ENCODE measurements at regions not wholly inside any gene's neighbourhood (a gene's known extent, or its start where the extent isn't known, plus 50 kb on each side); places are given as distances from the start of the nearest gene placed in this dataset.

DNA sequence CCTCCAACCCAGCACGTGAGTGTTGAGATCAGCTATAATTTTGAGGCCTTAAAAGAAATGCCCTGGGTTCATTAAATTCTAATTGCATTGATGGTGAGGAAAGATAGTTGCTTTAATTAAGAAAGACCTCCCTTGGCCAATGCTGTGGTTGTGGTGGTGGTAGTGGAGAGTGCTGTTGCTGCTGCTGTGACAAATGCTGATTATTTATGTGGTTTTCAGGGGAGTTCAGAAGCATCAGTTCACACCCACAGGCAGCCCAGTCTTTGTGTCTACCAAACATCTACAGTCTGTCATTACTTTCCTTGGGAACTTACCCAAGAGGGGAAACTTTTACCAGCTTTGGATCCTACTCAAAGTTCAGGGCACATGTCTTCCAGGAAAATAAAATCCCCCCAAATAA lies 178.4 kb upstream of the PARP11 start:
- CTCF ChIA-PET, result interaction anchor here (0.6 to 0.8 kb wide), 2 partner anchors 55 to 218 kb away, joined by 3 read pairs; no protein-coding TSS in a partner anchor
- Mint-ChIP-seq H3K4me3 (no peak overlapping the region), H3K9me3 (no peaks in the 10 kb centered on the region), H3K27ac (no peak overlapping the region), H3K27me3 (peaks cover 13% of the 10 kb centered on the region), H3K4me1 (no peaks in the 10 kb centered on the region), H3K36me3 (ENCODE audit: low read depth) (no peaks in the 10 kb centered on the region)
- DNase-seq (no peak), ATAC-seq (ENCODE audit: low read depth) (no peak)
- intact Hi-C loops (cut with micrococcal nuclease), result no loop called here
- TF ChIP-seq, protein P1, sequence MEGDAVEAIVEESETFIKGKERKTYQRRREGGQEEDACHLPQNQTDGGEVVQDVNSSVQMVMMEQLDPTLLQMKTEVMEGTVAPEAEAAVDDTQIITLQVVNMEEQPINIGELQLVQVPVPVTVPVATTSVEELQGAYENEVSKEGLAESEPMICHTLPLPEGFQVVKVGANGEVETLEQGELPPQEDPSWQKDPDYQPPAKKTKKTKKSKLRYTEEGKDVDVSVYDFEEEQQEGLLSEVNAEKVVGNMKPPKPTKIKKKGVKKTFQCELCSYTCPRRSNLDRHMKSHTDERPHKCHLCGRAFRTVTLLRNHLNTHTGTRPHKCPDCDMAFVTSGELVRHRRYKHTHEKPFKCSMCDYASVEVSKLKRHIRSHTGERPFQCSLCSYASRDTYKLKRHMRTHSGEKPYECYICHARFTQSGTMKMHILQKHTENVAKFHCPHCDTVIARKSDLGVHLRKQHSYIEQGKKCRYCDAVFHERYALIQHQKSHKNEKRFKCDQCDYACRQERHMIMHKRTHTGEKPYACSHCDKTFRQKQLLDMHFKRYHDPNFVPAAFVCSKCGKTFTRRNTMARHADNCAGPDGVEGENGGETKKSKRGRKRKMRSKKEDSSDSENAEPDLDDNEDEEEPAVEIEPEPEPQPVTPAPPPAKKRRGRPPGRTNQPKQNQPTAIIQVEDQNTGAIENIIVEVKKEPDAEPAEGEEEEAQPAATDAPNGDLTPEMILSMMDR (IDR thresholded peaks at IDR 0.05), result no peak
- POLR2A ChIA-PET, result no interaction called here

DNA sequence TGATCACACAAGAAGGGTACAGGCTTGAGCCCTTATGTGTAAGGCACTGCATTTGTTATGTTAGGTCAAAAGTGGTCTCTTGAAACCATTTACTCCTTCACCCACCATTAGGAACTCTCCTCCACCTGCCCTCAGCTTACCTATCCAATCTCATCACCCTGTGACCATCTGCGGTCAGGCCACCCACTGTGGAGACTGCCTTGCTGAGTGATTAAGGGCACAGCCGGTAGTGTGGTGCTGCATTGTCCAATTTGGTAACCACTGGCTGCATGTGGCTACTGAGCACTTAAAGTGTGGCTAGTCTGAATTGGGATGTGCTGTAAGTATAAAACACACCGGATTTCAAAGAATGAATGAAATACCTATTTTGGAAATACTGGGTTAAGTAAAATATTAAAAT lies 177.1 kb upstream of the PARP11 start:
- CTCF ChIA-PET, result interaction anchor here (0.7 kb wide), 1 partner anchor 62 kb away, joined by 5 read pairs; no protein-coding TSS in a partner anchor
- no peak overlapping the region for H3K27ac Mint-ChIP-seq
- TF ChIP-seq, protein P1 (IDR thresholded peaks at IDR 0.05), result no peak
- H3K27me3 Mint-ChIP-seq, result peaks cover 14% of the 10 kb centered on the region
- POLR2A ChIA-PET, result interaction anchor here (0.5 to 0.6 kb wide), 2 partner anchors 224 to 225 kb away, joined by 3 to 6 read pairs; no protein-coding TSS in a partner anchor
- H3K9me3 Mint-ChIP-seq, result no peaks in the 10 kb centered on the region
- ATAC-seq (ENCODE audit: low read depth) (no peak), DNase-seq (no peak)
- no peaks in the 10 kb centered on the region for H3K36me3 Mint-ChIP-seq (ENCODE audit: low read depth)
- intact Hi-C loops (cut with micrococcal nuclease), result no loop called here
- no peak overlapping the region for H3K4me3 Mint-ChIP-seq
- H3K4me1 Mint-ChIP-seq, result no peaks in the 10 kb centered on the region

DNA sequence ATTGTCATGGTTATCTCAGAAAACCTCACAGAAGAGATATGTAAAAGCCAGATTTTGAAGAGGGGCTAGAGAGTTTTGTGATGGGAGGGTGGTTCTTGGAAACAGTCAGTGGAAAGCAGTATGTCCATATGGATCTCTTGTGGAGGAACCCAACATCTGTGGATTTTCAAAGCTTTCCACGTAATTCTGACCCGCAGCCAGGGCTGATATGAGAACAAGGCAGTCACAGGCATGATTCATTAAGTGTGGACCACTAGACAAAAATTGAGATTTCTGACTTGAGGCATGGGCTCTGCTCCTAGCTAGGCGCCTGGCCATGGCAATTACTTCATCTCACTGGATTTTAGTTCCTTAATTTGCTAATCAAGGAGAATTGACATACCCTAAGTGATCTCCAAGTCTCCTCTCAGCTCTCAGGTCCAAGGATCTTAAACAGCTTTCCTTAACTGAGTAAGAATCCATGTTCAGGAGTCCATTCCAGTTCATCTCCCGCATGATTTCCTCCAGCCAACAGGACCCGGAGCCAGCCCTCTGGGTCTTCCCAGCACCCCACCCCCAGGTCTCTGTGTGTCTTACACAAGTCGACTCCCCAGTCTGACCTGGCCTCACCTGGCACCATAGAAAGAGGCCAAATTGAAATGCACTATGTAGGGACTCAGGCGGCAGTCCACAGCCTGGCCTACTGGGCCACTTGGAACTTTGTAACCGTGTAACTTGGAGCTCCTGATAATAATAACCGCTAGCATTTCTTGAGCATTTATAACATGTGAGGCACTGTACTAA lies 176.3 kb upstream of the PARP11 start:
- TF ChIP-seq, protein P1 (IDR thresholded peaks at IDR 0.05), result no peak
- ChIA-PET POLR2A (no interaction called here), CTCF (no interaction called here)
- ATAC-seq (ENCODE audit: low read depth) (no peak), DNase-seq (no peak)
- Mint-ChIP-seq H3K27ac (no peak overlapping the region), H3K4me3 (no peak overlapping the region), H3K4me1 (no peaks in the 10 kb centered on the region), H3K9me3 (no peaks in the 10 kb centered on the region), H3K27me3 (peaks cover 14% of the 10 kb centered on the region), H3K36me3 (ENCODE audit: low read depth) (no peaks in the 10 kb centered on the region)
- intact Hi-C loops (cut with micrococcal nuclease), result no loop called here

DNA sequence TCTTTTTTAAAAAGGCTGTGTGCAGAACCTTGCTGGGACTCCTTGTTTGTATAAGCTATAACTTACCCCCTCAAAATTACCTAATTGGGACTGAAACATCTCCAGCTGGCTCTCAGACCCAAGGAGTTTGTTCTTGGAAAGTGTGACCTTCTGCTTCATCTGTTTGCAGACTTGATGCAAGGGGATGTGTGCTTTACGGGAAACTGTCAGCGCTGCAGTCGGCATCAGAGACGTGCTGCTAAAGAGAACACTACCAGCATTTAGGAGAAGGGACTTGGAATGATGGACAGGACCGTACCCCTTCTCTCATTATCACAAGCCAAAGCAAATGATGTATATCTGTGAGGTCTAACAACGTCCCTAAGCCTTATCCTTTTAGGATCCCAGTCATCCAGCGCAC lies 174.2 kb upstream of the PARP11 start:
- H3K27ac Mint-ChIP-seq, result no peak overlapping the region
- H3K4me1 Mint-ChIP-seq, result no peaks in the 10 kb centered on the region
- DNase-seq (no peak), ATAC-seq (ENCODE audit: low read depth) (no peak)
- intact Hi-C loops (cut with micrococcal nuclease), result no loop called here
- no peaks in the 10 kb centered on the region for H3K9me3 Mint-ChIP-seq
- H3K27me3 Mint-ChIP-seq, result peaks cover 14% of the 10 kb centered on the region
- ChIA-PET CTCF (no interaction called here), POLR2A (no interaction called here)
- H3K36me3 Mint-ChIP-seq (ENCODE audit: low read depth), result no peaks in the 10 kb centered on the region
- H3K4me3 Mint-ChIP-seq, result no peak overlapping the region
- TF ChIP-seq, protein P1 (IDR thresholded peaks at IDR 0.05), result no peak

DNA sequence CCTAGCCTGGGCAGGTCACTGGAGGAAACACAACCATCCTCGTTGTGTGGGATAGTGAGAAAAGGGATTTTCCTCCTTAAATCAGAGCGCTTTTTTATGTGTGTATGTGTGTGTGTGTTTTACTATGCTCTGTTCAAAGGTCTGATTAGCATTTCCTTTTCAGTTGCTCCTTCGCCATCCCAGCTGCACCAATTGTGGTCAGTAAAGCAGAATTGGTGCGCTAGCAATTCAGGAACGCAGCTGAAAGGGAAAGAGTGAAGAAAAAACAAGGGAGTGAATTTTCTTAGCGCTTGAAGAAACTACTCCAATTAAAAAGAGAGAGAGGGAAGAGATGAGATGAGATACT lies 173.3 kb upstream of the PARP11 start:
- Mint-ChIP-seq H3K9me3 (no peaks in the 10 kb centered on the region), H3K4me1 (no peaks in the 10 kb centered on the region), H3K4me3 (no peak overlapping the region), H3K36me3 (ENCODE audit: low read depth) (no peaks in the 10 kb centered on the region), H3K27ac (no peak overlapping the region), H3K27me3 (peaks cover 14% of the 10 kb centered on the region)
- ATAC-seq (ENCODE audit: low read depth), result no peak
- POLR2A ChIA-PET, result no interaction called here
- no peak for DNase-seq
- TF ChIP-seq, protein P1 (IDR thresholded peaks at IDR 0.05), result no peak
- intact Hi-C loops (cut with micrococcal nuclease), result no loop called here
- CTCF ChIA-PET, result no interaction called here

Data from activated B cell treated with CpG ODN at 0.5 μM for 24 hours (primary cell).